GM12891 (cell line): ENCODE measurements at regions not wholly inside any gene's neighbourhood (a gene's known extent, or its start where the extent isn't known, plus 50 kb on each side); places are given as distances from the start of the nearest gene placed in this dataset.

ENCODE experiments used
- POLR2A ChIP-seq: IDR thresholded peaks from 2 replicates; pipeline ENCODE4 v1.6.1; 2011; ENCODE audit warnings: low read depth, low read length, control low read depth
- POLR2AphosphoS5 ChIP-seq: IDR thresholded peaks from 2 replicates; pipeline ENCODE4 v1.6.1; 2011; ENCODE audit warnings: low read depth, low read length, control low read depth
- POU2F2 ChIP-seq: IDR thresholded peaks from 2 replicates; pipeline ENCODE4 v1.6.1; 2011; ENCODE audit warnings: low read depth, mild to moderate bottlenecking, control low read depth, low read length, moderate library complexity
- SPI1 ChIP-seq: IDR thresholded peaks from 2 replicates; pipeline ENCODE4 v1.6.1; 2011; ENCODE audit warnings: low read depth, low read length, control low read depth
- TAF1 ChIP-seq: IDR thresholded peaks from 2 replicates; pipeline ENCODE4 v1.6.1; 2011; ENCODE audit warnings: low read depth, low read length, control low read depth

DNA sequence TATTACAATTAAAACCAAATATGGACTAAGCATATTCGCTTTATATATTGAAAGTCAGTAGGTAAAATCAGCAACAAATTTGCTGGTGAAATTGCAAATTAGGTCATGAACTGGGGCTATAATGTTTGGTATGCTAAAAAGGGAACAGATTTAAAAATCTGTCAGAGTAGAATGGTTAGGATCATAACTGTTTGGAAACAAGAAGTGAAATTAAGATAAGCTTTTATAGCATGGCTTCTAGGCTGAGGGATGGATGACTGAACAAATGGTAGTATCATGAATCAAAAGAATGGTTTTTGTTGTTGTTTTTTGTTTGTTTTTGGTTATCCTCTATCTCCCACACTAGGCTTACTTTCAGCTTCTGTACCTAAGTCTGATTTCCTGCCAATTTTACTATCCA lies 1090.4 kb downstream of the PCDH9 start:
- no peak for TF ChIP-seq POLR2A
- no peak for TF ChIP-seq TAF1
- TF ChIP-seq POLR2AphosphoS5: no peak
- no peak for TF ChIP-seq SPI1
- no peak for TF ChIP-seq POU2F2
